Naive B cell (primary cell): ENCODE measurements at regions not wholly inside any gene's neighbourhood (a gene's known extent, or its start where the extent isn't known, plus 50 kb on each side); places are given as distances from the start of the nearest gene placed in this dataset.

Experiments used
- ATAC-seq, 2 donors: fragments of 150-1000 bp; cut with Tn5 transposase; 2 replicates each; pipeline ENCODE4 v1.10.0; 2021; ENCODE audit warnings: low read depth in 2 of 2, mild to moderate bottlenecking in 2 of 2, moderate library complexity in 2 of 2
- DNase-seq: peaks from one replicate; pipeline ENCODE4 v3.0.0; 2022
- H3K27ac Mint-ChIP-seq, 6 donors: one replicate each; pipeline ENCODE4 v1.8.0; 2020 to 2022; ENCODE audit warnings: mild to moderate bottlenecking in 6 of 6, mixed read lengths in 6 of 6, moderate library complexity in 5 of 6, inconsistent platforms in 2 of 6
- H3K27me3 Mint-ChIP-seq, 3 donors: one replicate each; pipeline ENCODE4 v1.8.0; 2021 to 2022; ENCODE audit warnings: mixed read lengths in 3 of 3, mild to moderate bottlenecking in 1 of 3
- H3K36me3 Mint-ChIP-seq, 2 donors: one replicate each; pipeline ENCODE4 v1.8.0; 2020 to 2022; ENCODE audit warnings: mixed read lengths in 2 of 2, inconsistent platforms in 1 of 2, mild to moderate bottlenecking in 1 of 2
- H3K4me1 Mint-ChIP-seq, 3 donors: one replicate each; pipeline ENCODE4 v1.8.0; 2020 to 2022; ENCODE audit warnings: mixed read lengths in 3 of 3, inconsistent platforms in 1 of 3, mild to moderate bottlenecking in 1 of 3, moderate library complexity in 1 of 3
- H3K4me3 Mint-ChIP-seq, 8 donors: one replicate each; pipeline ENCODE4 v1.8.0; 2020 to 2022; ENCODE audit warnings: mild to moderate bottlenecking in 8 of 8, mixed read lengths in 8 of 8, moderate library complexity in 8 of 8, inconsistent platforms in 2 of 8
- H3K9me3 Mint-ChIP-seq, 7 donors: one replicate each; pipeline ENCODE4 v1.8.0; 2020 to 2022; ENCODE audit warnings: mixed read lengths in 7 of 7, mild to moderate bottlenecking in 5 of 7, inconsistent platforms in 2 of 7, moderate library complexity in 1 of 7

- H3K9me3 Mint-ChIP-seq: peaks cover 0 to 4% (median 1%) of the 10 kb centered on the region in 7 donors
- ATAC-seq (no peak), DNase-seq (no peak)
- H3K27ac Mint-ChIP-seq: no peak overlapping the region
- no peaks in the 10 kb centered on the region for H3K36me3 Mint-ChIP-seq
- no peaks in the 10 kb centered on the region for H3K4me1 Mint-ChIP-seq
- no peak overlapping the region for H3K4me3 Mint-ChIP-seq
- H3K27me3 Mint-ChIP-seq: no peaks in the 10 kb centered on the region
Observed at GRCh38 chr4:18953613-18954012, 932.1 kb upstream of the LCORL start.

- Mint-ChIP-seq H3K36me3 (no peaks in the 10 kb centered on the region), H3K4me1 (no peaks in the 10 kb centered on the region), H3K4me3 (no peak overlapping the region), H3K9me3 (peaks cover 0 to 6% (median 0%) of the 10 kb centered on the region in 7 donors), H3K27ac (no peak overlapping the region), H3K27me3 (no peaks in the 10 kb centered on the region)
- no peak for DNase-seq
- ATAC-seq: no peak
Observed at GRCh38 chr4:18945464-18945863, 923.9 kb upstream of the LCORL start.

- ATAC-seq: no peak
- no peaks in the 10 kb centered on the region for H3K27me3 Mint-ChIP-seq
- no peak for DNase-seq
- peaks cover 0 to 5% (median 0%) of the 10 kb centered on the region in 7 donors for H3K9me3 Mint-ChIP-seq
- no peak overlapping the region for H3K27ac Mint-ChIP-seq
- H3K36me3 Mint-ChIP-seq: no peaks in the 10 kb centered on the region
- H3K4me1 Mint-ChIP-seq: peaks cover 0 to 7% (median 5%) of the 10 kb centered on the region in 3 donors
- H3K4me3 Mint-ChIP-seq: no peak overlapping the region
Observed at GRCh38 chr4:18942874-18943273, 921.3 kb upstream of the LCORL start.

GRCh38 chr4:18938343-18939099 is 917.0 kb upstream of the LCORL start:
- H3K36me3 Mint-ChIP-seq: no peaks in the 10 kb centered on the region

GRCh38 chr4:18937746-18938145 is 916.2 kb upstream of the LCORL start:
- Mint-ChIP-seq H3K36me3 (no peaks in the 10 kb centered on the region), H3K27ac (no peak overlapping the region), H3K4me3 (no peak overlapping the region), H3K27me3 (no peaks in the 10 kb centered on the region), H3K9me3 (peaks cover 0 to 13% (median 0%) of the 10 kb centered on the region in 7 donors), H3K4me1 (peaks cover 0 to 7% (median 5%) of the 10 kb centered on the region in 3 donors)
- ATAC-seq (no peak), DNase-seq (no peak)

More at GRCh38 chr4:18938343-18939099, 917.0 kb upstream of the LCORL start:
- Mint-ChIP-seq H3K9me3 (peaks cover 0 to 13% (median 0%) of the 10 kb centered on the region in 7 donors), H3K4me1 (peaks cover 0 to 7% (median 5%) of the 10 kb centered on the region in 3 donors), H3K4me3 (peak overlapping the region in 4 of 8 donors; percentile 0 to 56 (median 20)), H3K27me3 (no peaks in the 10 kb centered on the region), H3K27ac (peak overlapping the region in 3 of 6 donors; percentile 1 to 41 (median 27))
- ATAC-seq (peak in 1 of 2 donors; percentile 16), DNase-seq (no peak)

- Mint-ChIP-seq H3K27me3 (no peaks in the 10 kb centered on the region), H3K36me3 (no peaks in the 10 kb centered on the region), H3K4me3 (no peak overlapping the region), H3K9me3 (peaks cover 0 to 13% (median 0%) of the 10 kb centered on the region in 7 donors), H3K27ac (no peak overlapping the region), H3K4me1 (peaks cover 0 to 7% (median 5%) of the 10 kb centered on the region in 3 donors)
- DNase-seq: no peak
- ATAC-seq: no peak
Observed at GRCh38 chr4:18937080-18937479, 915.5 kb upstream of the LCORL start.

- H3K4me1 Mint-ChIP-seq: peaks cover 0 to 7% (median 5%) of the 10 kb centered on the region in 3 donors
- H3K27ac Mint-ChIP-seq: no peak overlapping the region
- H3K4me3 Mint-ChIP-seq: no peak overlapping the region
- no peaks in the 10 kb centered on the region for H3K27me3 Mint-ChIP-seq
- peaks cover 0 to 11% (median 0%) of the 10 kb centered on the region in 7 donors for H3K9me3 Mint-ChIP-seq
- no peak for DNase-seq
- H3K36me3 Mint-ChIP-seq: no peaks in the 10 kb centered on the region
- ATAC-seq: no peak
Observed at GRCh38 chr4:18935659-18936345, 914.2 kb upstream of the LCORL start.

- no peak for ATAC-seq
- H3K4me3 Mint-ChIP-seq: no peak overlapping the region
- H3K9me3 Mint-ChIP-seq: peaks cover 0 to 11% (median 0%) of the 10 kb centered on the region in 7 donors
- H3K27me3 Mint-ChIP-seq: no peaks in the 10 kb centered on the region
- no peaks in the 10 kb centered on the region for H3K36me3 Mint-ChIP-seq
- no peak for DNase-seq
- no peak overlapping the region for H3K27ac Mint-ChIP-seq
- peaks cover 0 to 7% (median 5%) of the 10 kb centered on the region in 3 donors for H3K4me1 Mint-ChIP-seq
Observed at GRCh38 chr4:18934197-18934596, 912.6 kb upstream of the LCORL start.

- DNase-seq (no peak), ATAC-seq (no peak)
- H3K27me3 Mint-ChIP-seq: no peaks in the 10 kb centered on the region
- peaks cover 0 to 11% (median 0%) of the 10 kb centered on the region in 7 donors for H3K9me3 Mint-ChIP-seq
- H3K36me3 Mint-ChIP-seq: no peaks in the 10 kb centered on the region
- no peak overlapping the region for H3K4me3 Mint-ChIP-seq
- H3K4me1 Mint-ChIP-seq: no peaks in the 10 kb centered on the region
- no peak overlapping the region for H3K27ac Mint-ChIP-seq
Observed at GRCh38 chr4:18932730-18933339, 911.3 kb upstream of the LCORL start.

- Mint-ChIP-seq H3K36me3 (no peaks in the 10 kb centered on the region), H3K4me1 (no peaks in the 10 kb centered on the region), H3K27ac (no peak overlapping the region), H3K4me3 (no peak overlapping the region), H3K9me3 (peaks cover 0 to 11% (median 3%) of the 10 kb centered on the region in 7 donors), H3K27me3 (no peaks in the 10 kb centered on the region)
- ATAC-seq: no peak
- no peak for DNase-seq
Observed at GRCh38 chr4:18931643-18932377, 910.3 kb upstream of the LCORL start.

GRCh38 chr4:18930487-18930886 is 908.9 kb upstream of the LCORL start:
- Mint-ChIP-seq H3K36me3 (no peaks in the 10 kb centered on the region), H3K27ac (no peak overlapping the region), H3K9me3 (peaks cover 0 to 8% (median 2%) of the 10 kb centered on the region in 7 donors), H3K4me1 (no peaks in the 10 kb centered on the region), H3K27me3 (no peaks in the 10 kb centered on the region), H3K4me3 (no peak overlapping the region)
- DNase-seq (no peak), ATAC-seq (no peak)

- H3K4me1 Mint-ChIP-seq: no peaks in the 10 kb centered on the region
- DNase-seq: no peak
- H3K36me3 Mint-ChIP-seq: no peaks in the 10 kb centered on the region
- H3K4me3 Mint-ChIP-seq: no peak overlapping the region
- peaks cover 0 to 8% (median 2%) of the 10 kb centered on the region in 7 donors for H3K9me3 Mint-ChIP-seq
- ATAC-seq: no peak
- no peaks in the 10 kb centered on the region for H3K27me3 Mint-ChIP-seq
- no peak overlapping the region for H3K27ac Mint-ChIP-seq
Observed at GRCh38 chr4:18923496-18924161, 902.1 kb upstream of the LCORL start.

GRCh38 chr4:18917689-18918088 is 896.1 kb upstream of the LCORL start:
- ATAC-seq: no peak
- Mint-ChIP-seq H3K36me3 (no peaks in the 10 kb centered on the region), H3K4me3 (no peak overlapping the region), H3K9me3 (peaks cover under 1 to 12% (median 8%) of the 10 kb centered on the region in 7 donors), H3K27ac (no peak overlapping the region), H3K27me3 (no peaks in the 10 kb centered on the region), H3K4me1 (no peaks in the 10 kb centered on the region)
- DNase-seq: no peak
